BLaER1 treated with 17β-estradiol and CSF1 and Interleukin-3, amounts not matched to agents 10 nM and 100 nM (cell line): ENCODE measurements at regions not wholly inside any gene's neighbourhood (a gene's known extent, or its start where the extent isn't known, plus 50 kb on each side); places are given as distances from the start of the nearest gene placed in this dataset.
A peak's percentile ranks its signal among the peaks of the same experiment; 100 is the strongest.

Source experiments
- H3K27ac ChIP-seq, 11 experiments: shearing (Covaris generic); formaldehyde crosslinking; 2 replicates each; pipeline ENCODE4 v1.8.1; 2022
- H3K27me3 ChIP-seq, 11 experiments: shearing (Covaris generic); formaldehyde crosslinking; 2 replicates each; pipeline ENCODE4 v1.8.1; 2022
- H3K36me3 ChIP-seq, 11 experiments: shearing (Covaris generic); formaldehyde crosslinking; 2 replicates each; pipeline ENCODE4 v1.8.1; 2022
- H3K4me1 ChIP-seq, 10 experiments: shearing (Covaris generic); formaldehyde crosslinking; 2 replicates each; pipeline ENCODE4 v1.8.1; 2022
- H3K4me2 ChIP-seq, 11 experiments: shearing (Covaris generic); formaldehyde crosslinking; 2 replicates each; pipeline ENCODE4 v1.8.1; 2022
- H3K4me3 ChIP-seq, 10 experiments: shearing (Covaris generic); formaldehyde crosslinking; 2 replicates each; pipeline ENCODE4 v1.8.1; 2022
- H3K9ac ChIP-seq, 11 experiments: shearing (Covaris generic); formaldehyde crosslinking; 2 replicates each; pipeline ENCODE4 v1.8.1; 2022
- H3K9me3 ChIP-seq, 11 experiments: shearing (Covaris generic); formaldehyde crosslinking; replicated peaks in 1 of 11; 2 replicates each; pipeline ENCODE4 v1.8.1; 2022
- H4K20me1 ChIP-seq, 11 experiments: shearing (Covaris generic); formaldehyde crosslinking; 2 replicates each; pipeline ENCODE4 v1.8.1; 2022
- Cebpa-rat ChIP-seq, 11 experiments: shearing (Covaris generic); IDR thresholded peaks; 2 replicates each; pipeline ENCODE4 v1.8.1; 2022

DNA sequence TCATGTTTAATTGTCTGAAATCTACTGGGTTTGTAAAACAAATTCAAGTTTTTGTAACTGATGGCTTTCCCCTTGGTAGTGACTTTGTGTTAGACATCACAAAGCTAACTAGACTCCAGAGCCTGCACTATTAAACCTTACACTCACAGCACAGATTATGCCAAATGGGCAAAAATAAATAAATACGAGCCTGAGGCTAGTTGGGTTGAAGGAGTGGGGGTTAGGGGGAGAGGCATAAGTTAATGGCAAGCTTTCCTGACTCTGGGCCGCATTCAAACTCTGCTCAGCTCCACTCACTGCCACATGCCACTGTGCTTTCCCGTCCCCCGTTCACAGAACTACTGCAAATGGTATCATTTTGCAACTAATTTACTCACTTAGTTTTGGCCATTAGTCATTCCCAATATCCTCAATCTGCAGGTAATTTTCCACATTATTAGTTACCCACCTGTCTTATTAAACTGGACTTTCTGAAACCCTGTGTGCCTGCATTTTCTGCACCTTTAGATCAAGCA lies 1079.9 kb upstream of the PIK3C3 start:
- Histone ChIP-seq H3K9me3 (no peaks in the 10 kb centered on the region), H3K9ac (no peak overlapping the region)
- TF ChIP-seq Cebpa-rat (IDR thresholded peaks at IDR 0.05): no peak

DNA sequence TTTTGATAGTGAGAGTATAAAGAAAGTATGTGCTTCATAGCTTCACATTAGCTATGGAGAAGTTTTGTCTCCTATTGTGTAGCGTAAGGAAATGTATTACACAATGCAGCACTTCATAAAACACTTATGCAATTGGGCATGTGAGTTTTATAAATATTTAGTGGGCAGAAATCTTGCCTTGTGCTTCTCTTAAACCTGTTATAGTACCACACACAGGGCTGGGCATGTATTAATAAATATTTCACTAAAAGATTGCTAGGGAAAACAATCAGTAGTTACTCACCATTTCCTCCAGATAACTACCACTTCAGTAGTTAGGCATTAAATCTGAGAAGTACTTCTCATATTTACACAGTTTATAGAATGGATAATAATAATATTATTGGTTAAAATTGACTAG lies 1080.8 kb upstream of the PIK3C3 start:
- Histone ChIP-seq H3K4me1 (peaks cover 0 to 5% (median 0%) of the 10 kb centered on the region in 10 experiments; a peak in 4 of 20 replicates), H3K4me2 (no peak overlapping the region), H3K27ac (no peak overlapping the region), H3K36me3 (no peaks in the 10 kb centered on the region), H3K9ac (no peak overlapping the region), H3K4me3 (no peak overlapping the region), H3K9me3 (no peaks in the 10 kb centered on the region), H4K20me1 (no peaks in the 10 kb centered on the region), H3K27me3 (no peaks in the 10 kb centered on the region)
- no peak for TF ChIP-seq Cebpa-rat (IDR thresholded peaks at IDR 0.05)

More for the DNA sequence above, 1079.9 kb upstream of the PIK3C3 start:
- Histone ChIP-seq H3K36me3 (no peaks in the 10 kb centered on the region), H3K4me1 (peaks cover 0 to 5% (median 0%) of the 10 kb centered on the region in 10 experiments; a peak in 4 of 20 replicates), H3K4me2 (no peak overlapping the region), H3K27ac (no peak overlapping the region), H3K4me3 (no peak overlapping the region), H3K27me3 (no peaks in the 10 kb centered on the region), H4K20me1 (no peaks in the 10 kb centered on the region)

DNA sequence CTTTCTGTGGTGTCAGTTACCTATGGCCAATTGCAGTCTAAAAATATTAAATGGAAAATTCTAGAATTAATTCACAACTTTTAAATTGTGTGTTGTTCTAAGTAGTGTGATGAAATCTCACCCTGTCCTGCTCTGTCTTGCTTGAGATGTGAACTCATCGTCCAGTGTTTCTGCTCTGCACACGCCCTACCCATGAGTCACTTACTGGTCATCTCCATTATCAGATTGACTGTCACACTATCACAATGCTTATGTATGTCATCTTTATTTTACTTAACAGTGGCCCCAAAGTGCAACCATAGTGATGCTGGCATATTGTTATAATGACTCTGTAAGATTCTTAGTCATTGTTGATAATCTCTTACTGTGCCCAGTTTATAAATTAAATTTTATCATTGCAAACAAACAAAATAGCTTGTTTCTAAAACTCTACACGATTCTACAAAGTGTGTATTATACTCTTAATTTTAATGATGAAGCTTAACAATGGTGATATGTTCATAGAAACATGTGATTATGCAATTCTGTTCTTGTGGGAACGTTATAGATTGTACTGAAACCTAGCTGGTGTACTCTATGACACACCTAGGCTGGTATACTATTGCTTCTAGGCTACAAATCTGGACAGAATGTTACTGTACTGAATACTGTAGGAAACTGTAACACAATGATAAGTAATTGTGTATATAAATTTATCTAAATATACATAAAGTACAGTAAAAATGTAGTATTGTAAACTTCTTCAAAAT lies 1086.8 kb upstream of the PIK3C3 start:
- no peak; a peak in 1 of 22 replicates for TF ChIP-seq Cebpa-rat (IDR thresholded peaks at IDR 0.05)

DNA sequence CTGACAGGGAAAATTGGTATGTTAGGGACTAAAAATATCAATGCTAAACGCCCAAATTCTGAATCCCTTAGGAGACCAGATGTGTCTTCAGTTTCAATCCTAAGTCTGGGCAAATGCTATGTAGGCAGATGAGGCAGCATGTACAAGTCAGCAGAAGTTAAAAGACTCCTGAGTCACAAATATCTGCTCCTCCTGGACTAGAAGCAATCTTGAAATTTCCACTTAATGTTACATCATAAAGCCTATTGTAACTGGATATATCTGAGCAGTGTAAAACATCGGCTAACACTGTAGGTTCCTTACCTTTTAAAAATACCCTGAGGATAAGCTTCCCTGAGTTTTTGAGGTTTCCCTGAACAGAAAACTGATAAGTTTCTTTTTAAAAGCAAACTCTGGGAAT lies 1087.6 kb upstream of the PIK3C3 start:
- no peaks in the 10 kb centered on the region for H4K20me1 ChIP-seq
- H3K4me1 ChIP-seq: peaks cover 0 to 15% (median 8%) of the 10 kb centered on the region in 10 experiments; a peak in 9 of 20 replicates
- H3K9ac ChIP-seq: no peak overlapping the region
- H3K27me3 ChIP-seq: no peaks in the 10 kb centered on the region
- H3K4me3 ChIP-seq: no peak overlapping the region
- H3K36me3 ChIP-seq: no peaks in the 10 kb centered on the region
- H3K27ac ChIP-seq: no peak overlapping the region; a peak in 1 of 22 replicates
- peak overlapping the region in 1 of 11 experiments; percentile 9; a peak in 1 of 22 replicates for H3K4me2 ChIP-seq
- peaks cover 0 to 7% (median 5%) of the 10 kb centered on the region in 11 experiments; a peak in 11 of 22 replicates for H3K9me3 ChIP-seq
- TF ChIP-seq Cebpa-rat (IDR thresholded peaks at IDR 0.05): no peak

More for the DNA sequence above, 1086.8 kb upstream of the PIK3C3 start:
- Histone ChIP-seq H3K27ac (no peak overlapping the region; a peak in 1 of 22 replicates), H3K9ac (no peak overlapping the region), H3K9me3 (peaks cover 0 to 7% (median 5%) of the 10 kb centered on the region in 11 experiments; a peak in 11 of 22 replicates), H3K27me3 (no peaks in the 10 kb centered on the region), H3K36me3 (no peaks in the 10 kb centered on the region), H3K4me1 (peaks cover 0 to 15% (median 8%) of the 10 kb centered on the region in 10 experiments; a peak in 9 of 20 replicates), H4K20me1 (no peaks in the 10 kb centered on the region), H3K4me2 (no peak overlapping the region), H3K4me3 (no peak overlapping the region)

DNA sequence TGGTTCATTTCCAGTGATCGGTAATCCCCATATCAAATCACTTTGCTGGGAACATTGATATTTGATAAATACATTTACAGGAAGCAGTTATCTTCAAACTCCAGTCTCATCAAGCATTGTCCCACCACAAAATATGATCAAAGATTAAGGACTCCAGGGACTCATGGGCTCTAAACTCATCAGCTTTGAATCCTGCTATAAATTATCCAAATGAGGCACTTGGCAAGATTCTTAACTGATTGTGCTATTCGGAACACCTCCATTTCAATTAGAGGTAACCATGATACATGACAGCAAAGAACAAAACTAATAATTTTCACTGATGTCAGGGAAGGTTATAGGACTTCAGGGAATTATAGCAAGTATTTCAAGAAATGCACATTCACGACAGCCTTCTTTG lies 1088.1 kb upstream of the PIK3C3 start:
- Histone ChIP-seq H3K9ac (no peak overlapping the region), H4K20me1 (no peaks in the 10 kb centered on the region)

DNA sequence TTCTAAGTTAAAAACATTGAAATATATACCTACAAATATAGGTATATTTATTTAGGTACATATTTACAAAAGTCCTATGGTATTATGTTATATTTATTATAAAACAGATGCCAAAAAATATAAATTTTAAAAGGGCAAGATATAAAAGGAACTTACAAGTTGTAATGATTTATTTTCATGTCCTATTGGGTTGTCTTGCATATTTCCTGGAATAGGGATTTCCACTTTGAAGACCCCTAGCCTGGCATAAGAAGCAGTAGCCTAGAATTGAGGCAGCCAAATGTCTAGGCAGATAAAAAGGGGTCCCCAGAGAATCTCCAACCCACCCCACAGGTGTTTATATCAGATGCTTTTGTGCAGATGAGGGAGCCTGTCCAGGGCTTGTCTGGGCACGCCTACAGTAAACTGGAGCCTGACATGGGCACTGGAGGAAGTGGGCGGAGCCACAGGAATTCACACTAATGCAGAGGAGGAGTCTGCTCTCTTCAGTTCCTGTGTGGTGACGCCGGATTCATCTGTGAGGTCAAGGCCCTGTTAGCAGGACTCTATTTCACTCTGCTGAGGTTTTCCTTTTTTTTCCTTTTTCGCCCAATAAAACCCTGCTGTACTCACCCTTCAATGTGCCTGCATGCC lies 1088.9 kb upstream of the PIK3C3 start:
- Histone ChIP-seq H4K20me1 (no peaks in the 10 kb centered on the region), H3K4me1 (peaks cover 0 to 15% (median 8%) of the 10 kb centered on the region in 10 experiments; a peak in 9 of 20 replicates), H3K9me3 (peaks cover 0 to 7% (median 5%) of the 10 kb centered on the region in 11 experiments; a peak in 11 of 22 replicates), H3K27ac (peak overlapping the region in 1 of 11 experiments; percentile 10; a peak in 1 of 22 replicates), H3K4me3 (no peak overlapping the region), H3K9ac (no peak overlapping the region), H3K27me3 (no peaks in the 10 kb centered on the region), H3K36me3 (no peaks in the 10 kb centered on the region), H3K4me2 (peak overlapping the region in 6 of 11 experiments; percentile 1 to 23 (median 7); a peak in 1 of 22 replicates)
- no peak for TF ChIP-seq Cebpa-rat (IDR thresholded peaks at IDR 0.05)

More for the DNA sequence above, 1088.1 kb upstream of the PIK3C3 start:
- no peak overlapping the region for H3K27ac ChIP-seq
- H3K9me3 ChIP-seq: peaks cover 0 to 7% (median 5%) of the 10 kb centered on the region in 11 experiments; a peak in 11 of 22 replicates
- H3K4me3 ChIP-seq: no peak overlapping the region
- no peaks in the 10 kb centered on the region for H3K27me3 ChIP-seq
- peak overlapping the region in 2 of 11 experiments; percentile 9 to 10; a peak in 2 of 22 replicates for H3K4me2 ChIP-seq
- no peaks in the 10 kb centered on the region for H3K36me3 ChIP-seq
- no peak for TF ChIP-seq Cebpa-rat (IDR thresholded peaks at IDR 0.05)
- H3K4me1 ChIP-seq: peaks cover 0 to 15% (median 8%) of the 10 kb centered on the region in 10 experiments; a peak in 9 of 20 replicates

DNA sequence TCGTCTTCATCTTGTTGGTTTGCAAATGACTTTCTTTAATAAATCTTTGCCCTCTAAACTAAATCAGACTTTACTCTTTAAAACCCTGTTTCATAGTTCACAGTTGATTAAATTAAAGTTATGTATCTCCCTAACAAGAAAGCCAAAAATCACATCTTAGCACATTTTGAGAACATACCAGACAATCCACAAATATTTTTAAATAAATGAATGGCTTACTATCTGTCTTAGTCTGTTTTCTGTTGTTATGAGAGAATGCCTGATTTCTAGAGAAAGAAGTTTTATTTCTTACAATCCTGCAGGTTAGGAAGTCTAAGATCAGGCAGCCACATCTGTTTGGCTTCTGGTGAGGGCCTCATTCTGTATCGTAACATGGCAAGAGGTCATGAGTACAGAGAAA lies 1090.2 kb upstream of the PIK3C3 start:
- no peak overlapping the region for H3K9ac ChIP-seq
- no peaks in the 10 kb centered on the region for H3K36me3 ChIP-seq
- no peaks in the 10 kb centered on the region for H4K20me1 ChIP-seq
- no peak overlapping the region for H3K4me3 ChIP-seq
- peaks cover 0 to 15% (median 8%) of the 10 kb centered on the region in 10 experiments; a peak in 9 of 20 replicates for H3K4me1 ChIP-seq
- H3K9me3 ChIP-seq: peaks cover 0 to 7% (median 5%) of the 10 kb centered on the region in 11 experiments; a peak in 11 of 22 replicates
- H3K4me2 ChIP-seq: no peak overlapping the region
- no peak for TF ChIP-seq Cebpa-rat (IDR thresholded peaks at IDR 0.05)
- H3K27me3 ChIP-seq: no peaks in the 10 kb centered on the region
- H3K27ac ChIP-seq: no peak overlapping the region

DNA sequence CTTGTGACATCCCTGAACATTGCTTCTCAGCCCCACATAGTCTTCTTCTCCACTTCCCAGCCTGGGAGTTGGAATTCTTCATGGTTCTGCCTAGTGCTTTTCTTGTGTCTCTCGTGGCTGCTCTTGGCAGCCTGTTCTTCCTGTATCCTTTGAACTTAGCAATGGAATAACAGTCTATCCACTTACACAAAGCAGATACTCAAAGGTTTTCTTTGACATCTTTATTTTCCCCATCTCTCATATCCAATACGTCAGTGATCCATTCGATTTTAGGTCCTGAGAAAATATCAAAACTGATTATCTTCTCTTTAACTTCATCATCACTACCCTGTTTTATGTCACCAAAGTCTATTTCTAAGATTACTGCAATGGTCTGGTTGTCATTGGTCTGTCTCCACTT lies 1091.2 kb upstream of the PIK3C3 start:
- Histone ChIP-seq H3K4me2 (no peak overlapping the region), H3K9ac (no peak overlapping the region), H3K9me3 (peaks cover 0 to 7% (median 5%) of the 10 kb centered on the region in 11 experiments; a peak in 11 of 22 replicates), H3K4me3 (no peak overlapping the region), H3K27ac (no peak overlapping the region), H3K4me1 (peaks cover 0 to 17% (median 9%) of the 10 kb centered on the region in 10 experiments; a peak in 10 of 20 replicates), H4K20me1 (no peaks in the 10 kb centered on the region), H3K27me3 (no peaks in the 10 kb centered on the region), H3K36me3 (no peaks in the 10 kb centered on the region)
- TF ChIP-seq Cebpa-rat (IDR thresholded peaks at IDR 0.05): no peak

DNA sequence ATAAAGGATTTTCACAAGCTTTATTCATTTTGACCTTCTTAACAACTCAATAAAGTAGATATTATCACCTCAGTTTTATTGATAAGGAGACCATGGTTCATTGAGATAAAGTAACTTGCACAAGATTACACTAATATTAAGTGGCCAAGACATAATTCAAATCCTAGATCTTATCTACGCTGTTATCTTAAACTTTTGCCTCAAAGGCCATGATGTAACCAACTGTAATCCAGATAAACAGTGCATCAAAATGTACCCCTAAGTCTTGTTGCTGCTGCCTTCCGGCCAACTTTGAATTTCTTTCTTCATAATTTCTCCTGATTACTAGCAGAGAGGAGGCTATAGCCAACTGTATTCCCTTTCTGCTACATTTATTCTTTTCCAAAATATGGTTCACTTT lies 1094.8 kb upstream of the PIK3C3 start:
- peaks cover 0 to 30% (median 21%) of the 10 kb centered on the region in 10 experiments; a peak in 16 of 20 replicates for H3K4me1 ChIP-seq

More for the DNA sequence above, 1094.8 kb upstream of the PIK3C3 start:
- Histone ChIP-seq H4K20me1 (no peaks in the 10 kb centered on the region), H3K9ac (no peak overlapping the region), H3K9me3 (no peaks in the 10 kb centered on the region), H3K27me3 (no peaks in the 10 kb centered on the region), H3K36me3 (no peaks in the 10 kb centered on the region), H3K4me2 (no peak overlapping the region), H3K4me3 (no peak overlapping the region), H3K27ac (no peak overlapping the region)
- TF ChIP-seq Cebpa-rat (IDR thresholded peaks at IDR 0.05): no peak
